Sigmoid colon (tissue), 6 donors: ENCODE measurements at regions not wholly inside any gene's neighbourhood (a gene's known extent, or its start where the extent isn't known, plus 50 kb on each side); places are given as distances from the start of the nearest gene placed in this dataset.

Experiments used
- DNase-seq: peaks from one replicate; pipeline ENCODE4 v3.0.0-alpha.2; 2019
- H3K27ac ChIP-seq, 4 donors: fragments of 200-600 bp; sonication (generic); one replicate each; pipeline ENCODE4 v1.5.1; 2016 to 2019; ENCODE audit warnings: mild to moderate bottlenecking in 1 of 4
- H3K27me3 ChIP-seq, 3 donors: fragments of 200-600 bp; sonication (generic); one replicate each; pipeline ENCODE4 v1.5.1; 2019; ENCODE audit warnings: mild to moderate bottlenecking in 1 of 3
- H3K36me3 ChIP-seq, 4 donors: fragments of 200-600 bp; sonication (generic); one replicate each; pipeline ENCODE4 v1.5.1; 2016 to 2019
- H3K4me1 ChIP-seq, 4 donors: fragments of 200-600 bp; sonication (generic); one replicate each; pipeline ENCODE4 v1.5.1; 2017 to 2019
- H3K4me3 ChIP-seq, 4 donors: fragments of 200-600 bp; sonication (generic); one replicate each; pipeline ENCODE4 v1.5.1; 2017 to 2019; ENCODE audit warnings: mild to moderate bottlenecking in 2 of 4, moderate library complexity in 1 of 4
- H3K9me3 ChIP-seq, 4 donors: fragments of 200-600 bp in 3 of 4; sonication (generic) in 3 of 4; one replicate each; pipeline versions ENCODE4 v1.5.1 to v1.6.1; 2013 to 2019
- EP300 ChIP-seq, 4 donors: sonication (generic); formaldehyde crosslinking; IDR thresholded peaks; one replicate each; pipeline ENCODE4 v1.6.1; 2017; ENCODE audit warnings: antibody characterized with exemption in 4 of 4
- POLR2A ChIP-seq, 2 donors: fragments of 450-650 bp; IDR thresholded peaks; one replicate each; pipeline ENCODE4 v1.6.1; 2016; ENCODE audit warnings: antibody characterized with exemption in 2 of 2, mild to moderate bottlenecking in 2 of 2, moderate library complexity in 2 of 2
- POLR2AphosphoS5 ChIP-seq, 4 donors: sonication (generic); formaldehyde crosslinking; IDR thresholded peaks; one replicate each; pipeline ENCODE4 v1.6.1; 2017; ENCODE audit warnings: antibody characterized with exemption in 4 of 4
- WGBS, 2 donors: extraction: QIAGEN DNeasy Blood & Tissue Kit; methylation state at CpG; one replicate each; pipeline ENCODE4 v1.1.7; 2013; 5-methylcytosine and 5-hydroxymethylcytosine counted together
- intact Hi-C: fragments of 100-400 bp; cut with DNase I; formaldehyde crosslinking; loops from one replicate; pipeline ENCODE4 v1.15.1; 2023
- TF ChIP-seq, protein P1 (sequence below), 4 experiments: fragments of 450-650 bp in 3 of 4; fragments of 200-600 bp in 1 of 4; IDR thresholded peaks; one replicate each; pipeline ENCODE4 v1.5.1; 2016 to 2019; ENCODE audit warnings: antibody characterized with exemption in 4 of 4, mild to moderate bottlenecking in 3 of 4, moderate library complexity in 2 of 4
- donor health status: healthy with polysubstance abuse.
- donor health status: healthy.

- peaks cover 0 to 12% (median 7%) of the 10 kb centered on the region in 4 donors for H3K9me3 ChIP-seq
- no peaks in the 10 kb centered on the region for H3K36me3 ChIP-seq
- no peaks in the 10 kb centered on the region for H3K27me3 ChIP-seq
- TF ChIP-seq, protein P1, sequence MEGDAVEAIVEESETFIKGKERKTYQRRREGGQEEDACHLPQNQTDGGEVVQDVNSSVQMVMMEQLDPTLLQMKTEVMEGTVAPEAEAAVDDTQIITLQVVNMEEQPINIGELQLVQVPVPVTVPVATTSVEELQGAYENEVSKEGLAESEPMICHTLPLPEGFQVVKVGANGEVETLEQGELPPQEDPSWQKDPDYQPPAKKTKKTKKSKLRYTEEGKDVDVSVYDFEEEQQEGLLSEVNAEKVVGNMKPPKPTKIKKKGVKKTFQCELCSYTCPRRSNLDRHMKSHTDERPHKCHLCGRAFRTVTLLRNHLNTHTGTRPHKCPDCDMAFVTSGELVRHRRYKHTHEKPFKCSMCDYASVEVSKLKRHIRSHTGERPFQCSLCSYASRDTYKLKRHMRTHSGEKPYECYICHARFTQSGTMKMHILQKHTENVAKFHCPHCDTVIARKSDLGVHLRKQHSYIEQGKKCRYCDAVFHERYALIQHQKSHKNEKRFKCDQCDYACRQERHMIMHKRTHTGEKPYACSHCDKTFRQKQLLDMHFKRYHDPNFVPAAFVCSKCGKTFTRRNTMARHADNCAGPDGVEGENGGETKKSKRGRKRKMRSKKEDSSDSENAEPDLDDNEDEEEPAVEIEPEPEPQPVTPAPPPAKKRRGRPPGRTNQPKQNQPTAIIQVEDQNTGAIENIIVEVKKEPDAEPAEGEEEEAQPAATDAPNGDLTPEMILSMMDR (IDR thresholded peaks at IDR 0.05), result no peak
- TF ChIP-seq POLR2AphosphoS5 (IDR thresholded peaks at IDR 0.05) (peak in 1 of 4 donors; percentile 34), POLR2A (IDR thresholded peaks at IDR 0.05) (no peak)
- DNase-seq, result peak; percentile 78
- intact Hi-C loops, result loop anchor here (5.0 kb wide), 1 partner anchor 33 kb away; no protein-coding TSS in a partner anchor
- peak overlapping the region; percentile 44 to 67 (median 62) for H3K27ac ChIP-seq
- WGBS, 2 donors, result 94 to 95% methylated on average over 23 of the region's 23 CpGs
- H3K4me3 ChIP-seq, result no peak overlapping the region
- H3K4me1 ChIP-seq, result peaks cover 0 to 59% (median 22%) of the 10 kb centered on the region in 4 donors
Measured at GRCh38 chr18:10045296-10045891, 131.6 kb downstream of the VAPA start.

- DNase-seq, result no peak
- H3K9me3 ChIP-seq, result peaks cover 0 to 12% (median 7%) of the 10 kb centered on the region in 4 donors
- intact Hi-C loops, result loop anchor here (5.0 kb wide), 1 partner anchor 34 kb away; no protein-coding TSS in a partner anchor
- WGBS, 2 donors, result 93% methylated on average over 13 of the region's 13 CpGs
- no peak overlapping the region for H3K4me3 ChIP-seq
- TF ChIP-seq, protein P1 (IDR thresholded peaks at IDR 0.05), result no peak
- TF ChIP-seq EP300 (IDR thresholded peaks at IDR 0.05), result no peak
- no peak for TF ChIP-seq POLR2A (IDR thresholded peaks at IDR 0.05)
- no peak for TF ChIP-seq POLR2AphosphoS5 (IDR thresholded peaks at IDR 0.05)
- H3K4me1 ChIP-seq, result peaks cover 0 to 60% (median 19%) of the 10 kb centered on the region in 4 donors
- no peaks in the 10 kb centered on the region for H3K27me3 ChIP-seq
- no peaks in the 10 kb centered on the region for H3K36me3 ChIP-seq
- peak overlapping the region; percentile 44 to 67 (median 62) for H3K27ac ChIP-seq
Measured at GRCh38 chr18:10046178-10046807, 132.5 kb downstream of the VAPA start.

DNA sequence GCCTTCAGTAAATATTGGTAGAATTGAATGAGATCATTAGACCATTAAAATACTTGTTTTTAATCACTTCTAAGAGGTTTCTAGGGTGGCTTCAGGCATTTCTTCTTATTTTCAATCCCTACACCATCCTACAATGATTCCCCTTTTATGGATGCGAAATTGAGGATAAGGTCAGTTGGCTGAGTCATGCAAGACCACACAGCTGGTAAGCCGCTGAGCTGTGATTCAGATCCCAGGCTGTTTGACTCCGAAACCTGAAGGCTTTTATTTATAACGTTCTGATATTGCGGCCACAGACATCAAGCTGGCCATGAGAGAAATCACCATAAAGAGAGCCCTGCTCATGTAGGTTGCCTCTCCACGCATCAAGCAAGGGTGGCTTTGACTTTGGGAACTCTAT, 133.4 kb downstream of the VAPA start:
- no peak for DNase-seq

DNA sequence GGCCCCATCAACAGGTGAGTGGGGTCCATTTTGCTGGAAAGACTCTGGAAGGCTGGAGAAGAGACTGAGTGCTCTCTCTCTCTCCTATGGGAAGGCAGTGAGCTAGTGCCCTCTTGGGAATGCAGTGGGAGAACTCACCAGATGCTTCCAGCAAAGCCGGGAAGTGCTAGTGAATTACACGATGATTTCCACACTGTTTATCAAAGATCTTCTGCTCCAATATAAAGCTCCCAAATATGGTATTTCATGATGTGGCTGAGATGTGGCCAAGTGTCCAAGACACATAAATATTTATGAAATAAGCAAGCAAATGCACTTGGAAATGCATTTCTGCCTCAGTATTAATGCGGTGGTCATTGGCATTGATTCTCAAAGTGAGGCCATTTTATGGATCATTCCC, 135.9 kb downstream of the VAPA start:
- DNase-seq, result no peak
- Histone ChIP-seq H3K4me3 (no peak overlapping the region), H3K27ac (peak overlapping the region in 3 of 4 donors; percentile 66 to 74 (median 66)), H3K36me3 (no peaks in the 10 kb centered on the region), H3K9me3 (no peaks in the 10 kb centered on the region), H3K27me3 (no peaks in the 10 kb centered on the region), H3K4me1 (peaks cover 0 to 69% (median 33%) of the 10 kb centered on the region in 4 donors)
- 65 to 79% methylated on average over 3 of the region's 3 CpGs for WGBS, 2 donors
- TF ChIP-seq POLR2A (IDR thresholded peaks at IDR 0.05) (no peak), POLR2AphosphoS5 (IDR thresholded peaks at IDR 0.05) (peak in 3 of 4 donors; percentile 25 to 44 (median 41))
- intact Hi-C loops, result loop anchor here (5.0 to 10.0 kb wide), 2 partner anchors 37 to 185 kb away; no protein-coding TSS in a partner anchor

More for the DNA sequence above, 133.4 kb downstream of the VAPA start:
- Histone ChIP-seq H3K4me3 (no peak overlapping the region), H3K27me3 (no peaks in the 10 kb centered on the region), H3K27ac (peak overlapping the region in 1 of 4 donors; percentile 58), H3K36me3 (no peaks in the 10 kb centered on the region), H3K9me3 (peaks cover 0 to 8% (median 4%) of the 10 kb centered on the region in 4 donors), H3K4me1 (peaks cover 0 to 60% (median 23%) of the 10 kb centered on the region in 4 donors)
- intact Hi-C loops, result loop anchor here (5.0 kb wide), 1 partner anchor 35 kb away; no protein-coding TSS in a partner anchor
- TF ChIP-seq POLR2AphosphoS5 (IDR thresholded peaks at IDR 0.05) (no peak), EP300 (IDR thresholded peaks at IDR 0.05) (no peak), POLR2A (IDR thresholded peaks at IDR 0.05) (no peak)
- TF ChIP-seq, protein P1 (IDR thresholded peaks at IDR 0.05), result no peak
- 84 to 85% methylated on average over 6 of the region's 6 CpGs for WGBS, 2 donors

DNA sequence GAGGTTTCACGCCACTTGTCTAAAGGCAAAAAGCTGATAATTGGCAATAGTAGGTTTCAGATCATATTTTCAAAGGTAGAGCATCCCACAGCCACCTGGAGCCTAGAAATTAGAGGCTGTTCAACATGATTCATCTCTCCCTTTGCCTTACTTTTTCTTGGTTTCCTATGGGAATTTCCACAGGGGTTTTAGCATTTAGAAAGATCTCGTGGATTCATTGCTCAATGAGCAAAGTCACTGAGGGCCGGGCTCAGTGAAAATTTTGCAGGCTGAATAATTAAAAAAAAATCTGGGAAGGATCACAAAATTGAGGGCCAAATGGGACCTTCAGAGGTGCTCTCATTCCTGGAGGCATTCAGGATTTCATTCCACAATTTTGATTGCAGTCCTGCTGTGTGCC, 137.1 kb downstream of the VAPA start:
- DNase-seq, result no peak
- H3K9me3 ChIP-seq, result no peaks in the 10 kb centered on the region
- peak overlapping the region; percentile 66 to 74 (median 70) for H3K27ac ChIP-seq
- peaks cover 0 to 57% (median 28%) of the 10 kb centered on the region in 4 donors for H3K4me1 ChIP-seq
- WGBS, 2 donors, result 84 to 86% methylated on average over 3 of the region's 3 CpGs
- intact Hi-C loops, result loop anchor here (10.0 kb wide), 1 partner anchor 184 kb away; no protein-coding TSS in a partner anchor
- no peak overlapping the region for H3K4me3 ChIP-seq
- H3K36me3 ChIP-seq, result no peaks in the 10 kb centered on the region
- TF ChIP-seq POLR2A (IDR thresholded peaks at IDR 0.05) (no peak), POLR2AphosphoS5 (IDR thresholded peaks at IDR 0.05) (peak in 1 of 4 donors; percentile 29)
- H3K27me3 ChIP-seq, result no peaks in the 10 kb centered on the region
